ENCODE measurements at regions not wholly inside any gene's neighbourhood (a gene's known extent, or its start where the extent isn't known, plus 50 kb on each side); places are given as distances from the start of the nearest gene placed in this dataset.

DNA sequence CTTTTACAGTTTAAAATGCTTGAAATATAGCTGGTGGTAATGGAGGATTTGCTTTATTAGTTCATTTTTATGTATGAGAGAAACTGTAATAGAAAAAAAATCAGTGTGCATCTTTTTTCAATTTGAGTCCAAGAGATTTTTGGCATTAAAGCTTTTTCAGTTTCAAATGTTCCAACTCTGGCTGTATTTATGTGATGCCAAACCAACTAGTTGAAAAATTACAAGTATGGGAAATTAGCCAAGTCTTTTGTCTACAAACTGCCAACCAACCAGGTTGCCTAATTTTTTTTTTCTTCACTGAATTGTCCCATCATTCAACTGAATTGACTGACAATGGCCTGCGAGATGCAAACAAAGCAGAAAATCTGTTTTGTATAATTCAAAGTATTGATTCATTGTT is 95.7 kb downstream of the ICOS start:
- ChIA-PET POLR2A (no interaction called here), CTCF (no interaction called here), RAD21 (ENCODE audit: low non-redundant PET in 1 of 2, low total read pairs in 2 of 2, uncharacterized antibody in 2 of 2, unreplicated experiment in 2 of 2) (no interaction called here)
- no TSS peak for BruUV-seq (replicated peaks)
- Histone ChIP-seq H3K27ac (ENCODE audit: low read depth, low read length) (no peak overlapping the region), H3K79me2 (ENCODE audit: insufficient read depth, low read length) (no peaks in the 10 kb centered on the region), H4K20me1 (ENCODE audit: insufficient read depth) (no peaks in the 10 kb centered on the region), H3K9me2 (ENCODE audit: insufficient read depth) (no peaks in the 10 kb centered on the region), H2AFZ (ENCODE audit: low read depth, low read length, poor library complexity, severe bottlenecking) (no peak overlapping the region), H3K27me3 (ENCODE audit: insufficient read depth, low read length) (no peaks in the 10 kb centered on the region; the same call in 1 of the 2 replicates), H3K9me3 (ENCODE audit: control insufficient read depth in 1 of 2, insufficient read depth in 1 of 2, low read depth in 1 of 2, low read length in 2 of 2) (no peaks in the 10 kb centered on the region), H3K4me2 (ENCODE audit: low read length) (no peak overlapping the region), H3K4me3 (replicated peaks in 1 of 2; ENCODE audit: low read depth in 1 of 2, low read length in 2 of 2) (no peak overlapping the region), H3K36me3 (ENCODE audit: control insufficient read depth in 1 of 2, insufficient read depth in 2 of 2, low read length in 2 of 2) (no peaks in the 10 kb centered on the region), H3K9ac (ENCODE audit: low read length) (no peak overlapping the region), H3K4me1 (ENCODE audit: control insufficient read depth in 1 of 2, insufficient read depth in 2 of 2, low read length in 2 of 2) (no peaks in the 10 kb centered on the region)
- intact Hi-C loops (cut with micrococcal nuclease), result no loop called here
- no peak for TF ChIP-seq FOSL1 (IDR thresholded peaks at IDR 0.05; ENCODE audit: low read depth)
- TF ChIP-seq SRF (IDR thresholded peaks at IDR 0.05; ENCODE audit: low read depth), result no peak
- no peak for TF ChIP-seq CEBPB (IDR thresholded peaks at IDR 0.05; ENCODE audit: low read depth)
- no peak for TF ChIP-seq ELF1 (IDR thresholded peaks at IDR 0.05; ENCODE audit: borderline replicate concordance, low read depth)
- TF ChIP-seq, protein P1, sequence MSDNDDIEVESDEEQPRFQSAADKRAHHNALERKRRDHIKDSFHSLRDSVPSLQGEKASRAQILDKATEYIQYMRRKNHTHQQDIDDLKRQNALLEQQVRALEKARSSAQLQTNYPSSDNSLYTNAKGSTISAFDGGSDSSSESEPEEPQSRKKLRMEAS (IDR thresholded peaks at IDR 0.05), result no peak
- TF ChIP-seq CBX3 (IDR thresholded peaks at IDR 0.05; ENCODE audit: low read depth), result no peak
- no peak for TF ChIP-seq ZNF274 (IDR thresholded peaks at IDR 0.05; ENCODE audit: low read depth, low read length)
- TF ChIP-seq SP1 (IDR thresholded peaks at IDR 0.05; ENCODE audit: low read depth), result no peak
- TF ChIP-seq YY1 (IDR thresholded peaks at IDR 0.05; ENCODE audit: extremely low read depth, insufficient replicate concordance, low read depth, low read length), result no peak
- TF ChIP-seq RAD21 (IDR thresholded peaks at IDR 0.05; ENCODE audit: low read depth), result no peak
- no peak for TF ChIP-seq EZH2 (IDR thresholded peaks at IDR 0.05)
- no peak for DNase-seq (ENCODE audit: low read depth, low spot score)
- no peak for ATAC-seq

- no TSS peak for BruUV-seq (replicated peaks)
- H4K20me1 ChIP-seq (ENCODE audit: insufficient read depth), result no peaks in the 10 kb centered on the region
- ChIA-PET POLR2A (no interaction called here), CTCF (no interaction called here), RAD21 (ENCODE audit: low non-redundant PET in 1 of 2, low total read pairs in 2 of 2, uncharacterized antibody in 2 of 2, unreplicated experiment in 2 of 2) (no interaction called here)
- H3K9me2 ChIP-seq (ENCODE audit: insufficient read depth), result no peaks in the 10 kb centered on the region
- DNase-seq (ENCODE audit: low read depth, low spot score) (no peak), ATAC-seq (no peak)
- intact Hi-C loops (cut with micrococcal nuclease), result no loop called here
- H3K4me1 ChIP-seq (ENCODE audit: control insufficient read depth in 1 of 2, insufficient read depth in 2 of 2, low read length in 2 of 2), result no peaks in the 10 kb centered on the region
- H3K9ac ChIP-seq (ENCODE audit: low read length), result no peak overlapping the region
- H3K9me3 ChIP-seq (ENCODE audit: control insufficient read depth in 1 of 2, insufficient read depth in 1 of 2, low read depth in 1 of 2, low read length in 2 of 2), result no peaks in the 10 kb centered on the region
- no peak overlapping the region for H2AFZ ChIP-seq (ENCODE audit: low read depth, low read length, poor library complexity, severe bottlenecking)
- no peak overlapping the region for H3K27ac ChIP-seq (ENCODE audit: low read depth, low read length)
- H3K79me2 ChIP-seq (ENCODE audit: insufficient read depth, low read length), result no peaks in the 10 kb centered on the region
- TF ChIP-seq RAD21 (IDR thresholded peaks at IDR 0.05; ENCODE audit: low read depth) (no peak), YY1 (IDR thresholded peaks at IDR 0.05; ENCODE audit: extremely low read depth, insufficient replicate concordance, low read depth, low read length) (no peak), EGR1 (IDR thresholded peaks at IDR 0.05; ENCODE audit: low read depth) (no peak), FOSL1 (IDR thresholded peaks at IDR 0.05; ENCODE audit: low read depth) (no peak), POLR2A (IDR thresholded peaks at IDR 0.05; ENCODE audit: borderline replicate concordance, extremely low read depth, insufficient read depth, insufficient read length) (no peak), POLR2AphosphoS5 (IDR thresholded peaks at IDR 0.05; ENCODE audit: low read depth, low read length) (no peak)
- H3K4me2 ChIP-seq (ENCODE audit: low read length), result no peak overlapping the region
- no peaks in the 10 kb centered on the region for H3K36me3 ChIP-seq (ENCODE audit: control insufficient read depth in 1 of 2, insufficient read depth in 2 of 2, low read length in 2 of 2)
- no peak overlapping the region for H3K4me3 ChIP-seq (replicated peaks in 1 of 2; ENCODE audit: low read depth in 1 of 2, low read length in 2 of 2)
- no peaks in the 10 kb centered on the region; the same call in 1 of the 2 replicates for H3K27me3 ChIP-seq (ENCODE audit: insufficient read depth, low read length)
Observed at GRCh38 chr2:204033611-204034495, 97.3 kb downstream of the ICOS start.
